ENCODE measurements at regions not wholly inside any gene's neighbourhood (a gene's known extent, or its start where the extent isn't known, plus 50 kb on each side); places are given as distances from the start of the nearest gene placed in this dataset.

DNA sequence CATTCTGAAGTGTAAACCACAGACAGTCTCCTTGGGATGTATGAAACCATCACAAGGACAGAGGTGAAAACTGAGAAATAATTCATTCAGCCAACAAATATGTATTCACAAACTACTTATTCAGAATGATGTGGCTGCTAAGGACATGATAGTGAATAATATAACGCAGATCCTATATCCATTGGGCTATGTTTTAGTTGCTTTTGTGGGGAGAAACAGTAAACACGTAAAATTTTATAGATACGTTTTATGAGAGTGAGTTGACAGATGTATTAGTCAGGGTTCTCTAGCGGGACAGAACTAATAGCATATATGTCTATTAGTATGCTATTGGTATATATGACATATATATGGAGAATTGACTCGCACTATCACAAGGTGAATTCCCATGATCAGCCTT lies 402.5 kb downstream of the RFPL4B start:
- TF ChIP-seq TAF1 (IDR thresholded peaks at IDR 0.05; ENCODE audit: borderline replicate concordance, insufficient read depth, low read length): no peak
- TF ChIP-seq, protein P1, sequence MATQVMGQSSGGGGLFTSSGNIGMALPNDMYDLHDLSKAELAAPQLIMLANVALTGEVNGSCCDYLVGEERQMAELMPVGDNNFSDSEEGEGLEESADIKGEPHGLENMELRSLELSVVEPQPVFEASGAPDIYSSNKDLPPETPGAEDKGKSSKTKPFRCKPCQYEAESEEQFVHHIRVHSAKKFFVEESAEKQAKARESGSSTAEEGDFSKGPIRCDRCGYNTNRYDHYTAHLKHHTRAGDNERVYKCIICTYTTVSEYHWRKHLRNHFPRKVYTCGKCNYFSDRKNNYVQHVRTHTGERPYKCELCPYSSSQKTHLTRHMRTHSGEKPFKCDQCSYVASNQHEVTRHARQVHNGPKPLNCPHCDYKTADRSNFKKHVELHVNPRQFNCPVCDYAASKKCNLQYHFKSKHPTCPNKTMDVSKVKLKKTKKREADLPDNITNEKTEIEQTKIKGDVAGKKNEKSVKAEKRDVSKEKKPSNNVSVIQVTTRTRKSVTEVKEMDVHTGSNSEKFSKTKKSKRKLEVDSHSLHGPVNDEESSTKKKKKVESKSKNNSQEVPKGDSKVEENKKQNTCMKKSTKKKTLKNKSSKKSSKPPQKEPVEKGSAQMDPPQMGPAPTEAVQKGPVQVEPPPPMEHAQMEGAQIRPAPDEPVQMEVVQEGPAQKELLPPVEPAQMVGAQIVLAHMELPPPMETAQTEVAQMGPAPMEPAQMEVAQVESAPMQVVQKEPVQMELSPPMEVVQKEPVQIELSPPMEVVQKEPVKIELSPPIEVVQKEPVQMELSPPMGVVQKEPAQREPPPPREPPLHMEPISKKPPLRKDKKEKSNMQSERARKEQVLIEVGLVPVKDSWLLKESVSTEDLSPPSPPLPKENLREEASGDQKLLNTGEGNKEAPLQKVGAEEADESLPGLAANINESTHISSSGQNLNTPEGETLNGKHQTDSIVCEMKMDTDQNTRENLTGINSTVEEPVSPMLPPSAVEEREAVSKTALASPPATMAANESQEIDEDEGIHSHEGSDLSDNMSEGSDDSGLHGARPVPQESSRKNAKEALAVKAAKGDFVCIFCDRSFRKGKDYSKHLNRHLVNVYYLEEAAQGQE (IDR thresholded peaks at IDR 0.05; ENCODE audit: insufficient read depth in 1 of 2, low read depth in 2 of 2, low read length in 2 of 2): no peak

DNA sequence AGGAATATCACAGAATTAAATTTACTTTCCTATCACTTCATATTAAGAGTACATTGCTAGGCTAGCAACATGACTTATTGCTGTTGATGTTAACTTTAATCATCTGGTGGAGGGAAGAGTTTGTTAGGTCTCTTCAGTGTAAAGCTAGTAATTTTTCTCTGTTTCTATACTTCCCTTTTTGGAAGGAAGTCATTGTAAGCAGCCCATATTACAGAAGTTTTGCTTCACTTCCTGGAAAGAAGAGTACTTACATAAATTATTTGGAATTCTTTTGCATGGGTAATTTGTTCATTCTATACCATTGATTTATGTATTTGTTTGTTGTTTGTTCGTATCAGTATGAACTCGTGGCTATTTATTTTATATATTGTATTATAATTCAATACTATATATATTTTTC lies 405.2 kb downstream of the RFPL4B start:
- TF ChIP-seq SIN3A (IDR thresholded peaks at IDR 0.05; ENCODE audit: borderline replicate concordance, insufficient read depth, low read length): no peak
- no peak for TF ChIP-seq POLR2AphosphoS5 (IDR thresholded peaks at IDR 0.05; ENCODE audit: low read depth, low read length)
- no peak for TF ChIP-seq FOXP2 (optimal IDR thresholded peaks at IDR 0.05; ENCODE audit: borderline replicate concordance, extremely low read depth, extremely low read length, insufficient read depth)
- TF ChIP-seq, protein P1 (IDR thresholded peaks at IDR 0.05; ENCODE audit: insufficient read depth in 1 of 2, low read depth in 2 of 2, low read length in 2 of 2): no peak
- TF ChIP-seq TAF1 (IDR thresholded peaks at IDR 0.05; ENCODE audit: borderline replicate concordance, insufficient read depth, low read length): no peak

DNA sequence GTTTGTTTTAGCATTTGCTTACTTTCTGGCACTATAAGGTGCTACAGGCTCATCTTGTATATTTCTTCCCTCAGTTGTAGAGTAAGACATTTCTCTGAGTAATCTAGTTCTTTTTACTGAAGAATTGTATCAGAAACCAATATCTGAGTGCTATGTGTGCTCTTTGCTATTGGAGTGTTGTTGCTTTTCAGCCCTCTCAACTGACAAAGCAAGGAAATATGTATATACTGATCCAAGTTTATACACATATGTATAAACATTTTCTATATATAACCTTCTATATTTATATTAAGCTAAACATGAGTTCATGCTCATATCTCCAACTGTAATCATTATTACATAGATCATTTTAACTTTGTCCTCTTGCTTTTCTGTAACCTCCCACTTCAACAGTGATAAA lies 405.7 kb downstream of the RFPL4B start:
- no peak for TF ChIP-seq FOXP2 (optimal IDR thresholded peaks at IDR 0.05; ENCODE audit: borderline replicate concordance, extremely low read depth, extremely low read length, insufficient read depth)
- TF ChIP-seq TAF1 (IDR thresholded peaks at IDR 0.05; ENCODE audit: borderline replicate concordance, insufficient read depth, low read length): no peak
- TF ChIP-seq, protein P1 (IDR thresholded peaks at IDR 0.05; ENCODE audit: insufficient read depth in 1 of 2, low read depth in 2 of 2, low read length in 2 of 2): no peak

DNA sequence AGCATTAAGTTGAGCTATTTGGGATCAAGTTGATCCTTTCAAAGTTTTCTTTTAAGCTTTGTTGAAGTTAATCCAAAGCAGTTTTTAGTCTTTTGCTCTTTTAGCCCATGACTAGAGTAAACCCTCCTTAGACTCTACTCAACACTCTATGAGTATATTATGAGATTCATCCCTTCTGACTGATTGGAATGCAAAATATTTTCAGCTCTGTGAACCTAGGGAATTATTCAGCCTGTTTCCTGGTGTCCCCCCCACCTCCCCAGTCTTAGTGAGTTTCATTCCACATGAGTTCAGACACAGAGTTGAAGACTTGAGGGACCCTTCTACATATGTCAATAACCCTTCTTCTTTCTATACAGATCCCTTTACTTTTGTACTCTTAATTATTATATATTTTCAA lies 413.7 kb downstream of the RFPL4B start:
- TF ChIP-seq, protein P1 (IDR thresholded peaks at IDR 0.05; ENCODE audit: insufficient read depth in 1 of 2, low read depth in 2 of 2, low read length in 2 of 2): no peak
- TF ChIP-seq TAF1 (IDR thresholded peaks at IDR 0.05; ENCODE audit: borderline replicate concordance, insufficient read depth, low read length): no peak
- TF ChIP-seq POLR2AphosphoS5 (IDR thresholded peaks at IDR 0.05; ENCODE audit: low read depth, low read length): no peak
- TF ChIP-seq SIN3A (IDR thresholded peaks at IDR 0.05; ENCODE audit: borderline replicate concordance, insufficient read depth, low read length): no peak
- no peak for TF ChIP-seq FOXP2 (optimal IDR thresholded peaks at IDR 0.05; ENCODE audit: borderline replicate concordance, extremely low read depth, extremely low read length, insufficient read depth)

DNA sequence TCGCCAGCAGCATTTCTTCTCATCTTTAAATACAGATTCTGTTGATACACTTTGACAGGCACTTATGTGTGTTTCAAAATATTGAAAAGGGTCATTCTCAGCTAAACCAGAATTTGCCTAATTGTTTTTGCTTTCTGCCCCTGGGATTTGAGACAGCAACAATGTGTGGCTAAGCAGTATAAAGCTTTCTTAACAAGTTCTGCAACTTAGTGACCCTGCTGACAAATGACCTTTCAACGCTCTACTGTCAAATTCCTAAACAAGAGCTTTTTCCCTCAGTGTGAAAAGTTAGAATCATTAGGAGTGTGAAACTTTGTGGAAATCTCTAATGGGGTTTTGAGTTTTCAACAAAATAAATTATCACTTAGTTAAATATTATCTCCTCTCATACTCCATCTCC lies 414.6 kb downstream of the RFPL4B start:
- TF ChIP-seq, protein P1 (IDR thresholded peaks at IDR 0.05; ENCODE audit: insufficient read depth in 1 of 2, low read depth in 2 of 2, low read length in 2 of 2): no peak
- TF ChIP-seq TAF1 (IDR thresholded peaks at IDR 0.05; ENCODE audit: borderline replicate concordance, insufficient read depth, low read length) (no peak), POLR2AphosphoS5 (IDR thresholded peaks at IDR 0.05; ENCODE audit: low read depth, low read length) (no peak), FOXP2 (optimal IDR thresholded peaks at IDR 0.05; ENCODE audit: borderline replicate concordance, extremely low read depth, extremely low read length, insufficient read depth) (no peak), SIN3A (IDR thresholded peaks at IDR 0.05; ENCODE audit: borderline replicate concordance, insufficient read depth, low read length) (no peak)
